ENCODE measurements at regions not wholly inside any gene's neighbourhood (a gene's known extent, or its start where the extent isn't known, plus 50 kb on each side); places are given as distances from the start of the nearest gene placed in this dataset.

DNA sequence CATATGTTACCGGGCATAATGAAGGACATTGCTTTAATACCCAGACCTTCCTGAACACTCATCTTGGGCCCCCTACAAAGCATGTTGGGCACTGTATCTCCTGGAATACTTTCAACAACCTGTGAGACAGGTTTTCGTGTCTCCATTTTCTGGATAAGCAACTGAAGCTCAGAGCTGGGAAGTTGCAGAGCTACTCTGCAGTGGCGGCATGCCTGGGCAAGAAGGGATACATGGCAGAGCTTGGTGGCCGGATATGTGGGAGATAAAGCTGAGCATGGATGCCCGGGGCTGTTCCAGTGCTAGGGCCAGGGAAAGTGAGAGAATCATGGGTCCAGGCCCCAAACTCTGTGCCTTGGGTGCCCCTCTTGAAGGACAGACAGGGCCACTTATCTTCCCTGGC, 71.6 kb upstream of the KCND3 start:
- TF ChIP-seq ZNF274 (IDR thresholded peaks at IDR 0.05; ENCODE audit: low read depth, low read length) = no peak
- TF ChIP-seq YY1 (IDR thresholded peaks at IDR 0.05; ENCODE audit: insufficient read depth, insufficient read length) = no peak
